Uterus (tissue), 2 donors: ENCODE measurements at regions not wholly inside any gene's neighbourhood (a gene's known extent, or its start where the extent isn't known, plus 50 kb on each side); places are given as distances from the start of the nearest gene placed in this dataset.

Experiments used
- CTCF ChIP-seq, 4 experiments: fragments of 200-600 bp in 2 of 4; fragments of 450-650 bp in 2 of 4; sonication (generic) in 2 of 4; IDR thresholded peaks; one replicate each; pipeline ENCODE4 v1.5.1; 2016 to 2019; ENCODE audit warnings: antibody characterized with exemption in 4 of 4, mild to moderate bottlenecking in 2 of 4, moderate library complexity in 1 of 4
- POLR2A ChIP-seq, 2 donors: fragments of 450-650 bp; IDR thresholded peaks; one replicate each; pipeline ENCODE4 v1.6.1; 2016; ENCODE audit warnings: antibody characterized with exemption in 2 of 2, mild to moderate bottlenecking in 1 of 2, moderate library complexity in 1 of 2

DNA sequence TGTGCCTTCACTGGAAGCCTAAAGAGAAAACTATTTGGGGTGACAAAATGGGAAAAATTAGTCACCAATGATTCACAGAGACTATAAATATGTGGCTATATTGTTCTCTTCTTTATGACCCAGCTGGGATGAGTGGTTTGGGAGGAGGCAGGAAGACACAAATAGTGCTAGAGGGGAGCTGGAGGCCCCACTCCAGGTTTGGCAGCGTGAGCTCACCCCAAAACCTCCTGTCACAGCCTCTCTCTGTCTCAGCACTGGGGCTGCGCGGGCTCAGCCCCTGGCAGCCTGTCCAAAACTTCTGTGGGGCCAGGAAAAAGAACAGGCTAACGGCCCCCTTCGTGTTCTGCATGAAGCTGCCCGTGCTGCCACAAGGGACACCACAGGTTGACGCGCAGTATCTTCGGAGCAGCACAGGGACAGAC lies 73.2 kb upstream of the LCLAT1 start:
- no peak for TF ChIP-seq CTCF (IDR thresholded peaks at IDR 0.05)
- no peak for TF ChIP-seq POLR2A (IDR thresholded peaks at IDR 0.05)
